ENCODE measurements at regions not wholly inside any gene's neighbourhood (a gene's known extent, or its start where the extent isn't known, plus 50 kb on each side); places are given as distances from the start of the nearest gene placed in this dataset.

DNA sequence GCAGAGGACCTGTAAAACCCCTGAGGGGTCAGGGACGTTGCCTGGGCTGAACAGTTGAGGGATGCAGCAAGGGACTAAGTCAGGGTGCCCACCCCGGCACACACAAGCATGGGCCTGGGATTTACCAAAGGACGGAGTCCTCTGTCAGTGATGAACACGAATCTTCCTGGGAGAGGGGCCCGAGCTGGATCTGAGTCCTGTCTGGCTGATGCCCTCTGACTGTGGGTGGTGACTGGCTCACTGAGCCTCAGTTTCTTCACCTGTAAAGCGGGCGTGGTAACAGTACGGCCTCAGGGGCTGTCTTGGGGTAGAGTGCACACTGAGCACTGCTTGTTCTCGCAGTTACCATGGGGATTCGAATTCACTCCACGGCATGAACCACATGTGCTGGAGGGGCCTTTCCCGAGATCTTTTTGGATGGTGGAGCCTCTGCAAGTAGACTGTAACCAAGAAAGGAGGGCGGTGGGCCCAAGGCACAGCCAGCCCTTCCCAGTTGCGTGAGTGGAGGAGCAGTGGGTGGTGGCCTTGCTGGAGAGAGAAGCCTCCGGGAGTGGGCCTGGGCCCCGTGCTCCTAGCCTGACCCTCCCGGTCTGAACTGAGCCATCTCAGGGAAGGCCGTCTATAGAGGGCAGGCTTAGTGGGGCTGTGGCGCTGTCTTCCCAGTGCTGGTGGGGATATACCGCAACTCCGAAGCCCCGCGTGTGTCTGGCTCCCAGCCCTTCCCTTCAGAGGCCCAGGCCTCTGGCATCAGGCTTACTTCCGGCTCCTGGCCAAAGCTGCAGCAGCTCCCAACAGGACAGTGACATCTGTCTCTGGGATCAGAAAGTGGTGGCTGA, 130.8 kb upstream of the HS6ST1 start:
- intact Hi-C loops (cut with DNase I) = no loop called here
- Histone ChIP-seq H3K36me3 (no peaks in the 10 kb centered on the region), H3K27ac (no peak overlapping the region), H3K4me3 (no peak overlapping the region), H3K27me3 (no peaks in the 10 kb centered on the region), H3K4me1 (ENCODE audit: insufficient read depth) (peaks cover 3% of the 10 kb centered on the region), H3K9me3 (no peaks in the 10 kb centered on the region)
- TF ChIP-seq POLR2A (IDR thresholded peaks at IDR 0.05) (no peak), EP300 (IDR thresholded peaks at IDR 0.05) (no peak)
- TF ChIP-seq, protein P1, sequence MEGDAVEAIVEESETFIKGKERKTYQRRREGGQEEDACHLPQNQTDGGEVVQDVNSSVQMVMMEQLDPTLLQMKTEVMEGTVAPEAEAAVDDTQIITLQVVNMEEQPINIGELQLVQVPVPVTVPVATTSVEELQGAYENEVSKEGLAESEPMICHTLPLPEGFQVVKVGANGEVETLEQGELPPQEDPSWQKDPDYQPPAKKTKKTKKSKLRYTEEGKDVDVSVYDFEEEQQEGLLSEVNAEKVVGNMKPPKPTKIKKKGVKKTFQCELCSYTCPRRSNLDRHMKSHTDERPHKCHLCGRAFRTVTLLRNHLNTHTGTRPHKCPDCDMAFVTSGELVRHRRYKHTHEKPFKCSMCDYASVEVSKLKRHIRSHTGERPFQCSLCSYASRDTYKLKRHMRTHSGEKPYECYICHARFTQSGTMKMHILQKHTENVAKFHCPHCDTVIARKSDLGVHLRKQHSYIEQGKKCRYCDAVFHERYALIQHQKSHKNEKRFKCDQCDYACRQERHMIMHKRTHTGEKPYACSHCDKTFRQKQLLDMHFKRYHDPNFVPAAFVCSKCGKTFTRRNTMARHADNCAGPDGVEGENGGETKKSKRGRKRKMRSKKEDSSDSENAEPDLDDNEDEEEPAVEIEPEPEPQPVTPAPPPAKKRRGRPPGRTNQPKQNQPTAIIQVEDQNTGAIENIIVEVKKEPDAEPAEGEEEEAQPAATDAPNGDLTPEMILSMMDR (IDR thresholded peaks at IDR 0.05) = no peak
- WGBS, 3 donors = 90 to 94% (median 93%) methylated on average over 24 of the region's 24 CpGs
- peak in 2 of 5 donors; percentile 5 to 9 for DNase-seq

- DNase-seq = peak in 2 of 5 donors; percentile 3 to 8
- intact Hi-C loops (cut with DNase I) = no loop called here
These were observed 131.8 kb upstream of the HS6ST1 start for GRCh38 chr2:128450211-128451024.

DNA sequence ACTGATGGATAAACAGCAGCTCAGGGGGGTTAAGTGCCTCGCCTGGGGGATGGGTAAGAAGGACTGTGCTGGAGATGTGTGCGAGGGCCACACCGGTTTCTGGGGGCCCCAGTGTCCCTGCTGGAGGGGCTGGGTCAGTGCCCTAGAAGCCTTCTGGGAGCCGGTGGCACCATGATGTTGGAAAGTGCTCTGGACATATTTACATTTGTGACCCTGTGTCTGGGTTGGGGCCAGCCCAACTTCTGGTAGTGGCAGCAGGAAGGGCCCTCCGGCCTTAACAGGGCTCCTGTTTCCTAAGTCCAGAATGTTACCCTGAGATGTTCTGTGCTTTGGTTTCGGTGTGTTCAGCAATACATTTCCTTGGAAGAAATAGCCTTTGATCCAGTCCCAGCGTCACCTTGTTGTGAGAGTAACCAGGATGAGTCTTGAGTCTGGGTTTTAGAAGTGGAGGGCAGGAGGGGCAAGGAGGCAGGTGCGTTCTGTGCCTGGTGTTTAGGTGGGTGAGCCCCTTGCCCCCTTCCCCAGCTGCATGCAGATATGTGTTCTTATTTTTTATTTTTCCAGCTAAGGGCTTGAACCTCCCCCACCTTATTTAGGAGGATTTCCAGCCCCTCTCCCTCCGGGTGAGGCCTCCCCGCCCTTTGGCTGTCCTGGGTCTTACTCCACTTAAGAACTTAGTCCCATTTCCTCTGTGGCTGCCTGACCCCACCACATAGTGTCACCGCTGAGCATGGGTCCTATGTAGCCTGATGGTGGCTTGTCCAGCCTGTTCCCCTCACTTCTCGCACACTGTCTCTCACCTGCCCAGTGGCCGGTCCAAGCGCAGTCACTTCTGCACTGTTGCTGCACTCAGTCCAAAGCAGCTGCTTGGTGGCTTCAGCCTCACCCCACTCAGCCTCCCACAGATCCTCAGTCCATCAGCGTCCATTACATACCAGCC, 132.7 kb upstream of the HS6ST1 start:
- Histone ChIP-seq H3K27ac (no peak overlapping the region), H3K9me3 (no peaks in the 10 kb centered on the region), H3K4me3 (no peak overlapping the region), H3K4me1 (ENCODE audit: insufficient read depth) (peaks cover 3% of the 10 kb centered on the region), H3K27me3 (no peaks in the 10 kb centered on the region), H3K36me3 (no peaks in the 10 kb centered on the region)
- intact Hi-C loops (cut with DNase I) = no loop called here
- no peak for TF ChIP-seq POLR2A (IDR thresholded peaks at IDR 0.05)
- TF ChIP-seq EP300 (IDR thresholded peaks at IDR 0.05) = no peak
- TF ChIP-seq, protein P1 (IDR thresholded peaks at IDR 0.05) = no peak
- DNase-seq = peak in 2 of 5 donors; percentile 2 to 8
- WGBS, 3 donors = 88 to 96% (median 95%) methylated on average over 15 of the region's 15 CpGs

More at GRCh38 chr2:128450211-128451024, 131.8 kb upstream of the HS6ST1 start:
- 88 to 93% (median 91%) methylated on average over 14 of the region's 14 CpGs for WGBS, 3 donors
- Histone ChIP-seq H3K4me3 (no peak overlapping the region), H3K27me3 (no peaks in the 10 kb centered on the region), H3K27ac (no peak overlapping the region), H3K4me1 (ENCODE audit: insufficient read depth) (peaks cover 3% of the 10 kb centered on the region), H3K9me3 (no peaks in the 10 kb centered on the region), H3K36me3 (no peaks in the 10 kb centered on the region)
- TF ChIP-seq, protein P1 (IDR thresholded peaks at IDR 0.05) = no peak
- TF ChIP-seq EP300 (IDR thresholded peaks at IDR 0.05) (no peak), POLR2A (IDR thresholded peaks at IDR 0.05) (no peak)

- DNase-seq = peak in 1 of 5 donors; percentile 2
- no peak overlapping the region for H3K4me3 ChIP-seq
- H3K27me3 ChIP-seq = no peaks in the 10 kb centered on the region
- TF ChIP-seq POLR2A (IDR thresholded peaks at IDR 0.05) = no peak
- TF ChIP-seq, protein P1 (IDR thresholded peaks at IDR 0.05) = no peak
- TF ChIP-seq EP300 (IDR thresholded peaks at IDR 0.05) = no peak
- H3K9me3 ChIP-seq = no peaks in the 10 kb centered on the region
- intact Hi-C loops (cut with DNase I) = no loop called here
- 93 to 98% (median 98%) methylated on average over 1 of the region's 1 CpG for WGBS, 3 donors
- H3K4me1 ChIP-seq (ENCODE audit: insufficient read depth) = peaks cover 3% of the 10 kb centered on the region
- H3K36me3 ChIP-seq = no peaks in the 10 kb centered on the region
- no peak overlapping the region for H3K27ac ChIP-seq
These were observed 133.3 kb upstream of the HS6ST1 start for GRCh38 chr2:128452024-128452411.

Measured in ovary (tissue), 7 donors.